Brain microvascular endothelial cell (primary cell): ENCODE measurements at regions not wholly inside any gene's neighbourhood (a gene's known extent, or its start where the extent isn't known, plus 50 kb on each side); places are given as distances from the start of the nearest gene placed in this dataset.
"Not testable (repeated sequence)": the region's sequence is repeated elsewhere in the genome, so short reads cannot be mapped to it uniquely, and the experiment has no call there.

Experiments used
- DNase-seq: peaks from one replicate; pipeline ENCODE4 v3.0.0-alpha.2; 2020
- H3K27ac ChIP-seq: fragments of 250-450 bp; sonication (Bioruptor Pico); 2 replicates; pipeline ENCODE4 v1.5.1; 2020; ENCODE audit warnings: mild to moderate bottlenecking, moderate library complexity
- H3K27me3 ChIP-seq: fragments of 250-450 bp; sonication (Bioruptor Pico); replicated peaks from 2 replicates; pipeline ENCODE4 v1.5.1; 2020; ENCODE audit warnings: mild to moderate bottlenecking
- H3K36me3 ChIP-seq: fragments of 250-450 bp; sonication (Bioruptor Pico); replicated peaks from 2 replicates; pipeline ENCODE4 v1.5.1; 2020; ENCODE audit warnings: mild to moderate bottlenecking
- H3K4me3 ChIP-seq: 2 replicates; pipeline ENCODE4 v1.5.1; 2011; ENCODE audit warnings: low read depth, mild to moderate bottlenecking, control low read depth, low read length, moderate library complexity
- in situ Hi-C: cut with HindIII; loops from 2 replicates; pipeline ENCODE4 v1.10.0; 2017; ENCODE audit warnings: low sequenced_read_pairs, low pct_ligation_motif_present
- TF ChIP-seq, protein P1 (sequence below): IDR thresholded peaks from 2 replicates; pipeline ENCODE4 v1.5.1; 2011; ENCODE audit warnings: low read depth, mild to moderate bottlenecking, moderate library complexity, low read length, control low read depth, inconsistent platforms; ENCODE audit errors: missing control alignments

GRCh38 chr15:95635666-95636065 lies 694.8 kb upstream of the NR2F2 start:
- H3K36me3 ChIP-seq: no peaks in the 10 kb centered on the region
- TF ChIP-seq, protein P1, sequence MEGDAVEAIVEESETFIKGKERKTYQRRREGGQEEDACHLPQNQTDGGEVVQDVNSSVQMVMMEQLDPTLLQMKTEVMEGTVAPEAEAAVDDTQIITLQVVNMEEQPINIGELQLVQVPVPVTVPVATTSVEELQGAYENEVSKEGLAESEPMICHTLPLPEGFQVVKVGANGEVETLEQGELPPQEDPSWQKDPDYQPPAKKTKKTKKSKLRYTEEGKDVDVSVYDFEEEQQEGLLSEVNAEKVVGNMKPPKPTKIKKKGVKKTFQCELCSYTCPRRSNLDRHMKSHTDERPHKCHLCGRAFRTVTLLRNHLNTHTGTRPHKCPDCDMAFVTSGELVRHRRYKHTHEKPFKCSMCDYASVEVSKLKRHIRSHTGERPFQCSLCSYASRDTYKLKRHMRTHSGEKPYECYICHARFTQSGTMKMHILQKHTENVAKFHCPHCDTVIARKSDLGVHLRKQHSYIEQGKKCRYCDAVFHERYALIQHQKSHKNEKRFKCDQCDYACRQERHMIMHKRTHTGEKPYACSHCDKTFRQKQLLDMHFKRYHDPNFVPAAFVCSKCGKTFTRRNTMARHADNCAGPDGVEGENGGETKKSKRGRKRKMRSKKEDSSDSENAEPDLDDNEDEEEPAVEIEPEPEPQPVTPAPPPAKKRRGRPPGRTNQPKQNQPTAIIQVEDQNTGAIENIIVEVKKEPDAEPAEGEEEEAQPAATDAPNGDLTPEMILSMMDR: no peak
- no peaks in the 10 kb centered on the region for H3K27me3 ChIP-seq
- in situ Hi-C loops: no loop called here
- H3K27ac ChIP-seq: no peak overlapping the region
- DNase-seq: no peak
- no peak overlapping the region for H3K4me3 ChIP-seq

DNA sequence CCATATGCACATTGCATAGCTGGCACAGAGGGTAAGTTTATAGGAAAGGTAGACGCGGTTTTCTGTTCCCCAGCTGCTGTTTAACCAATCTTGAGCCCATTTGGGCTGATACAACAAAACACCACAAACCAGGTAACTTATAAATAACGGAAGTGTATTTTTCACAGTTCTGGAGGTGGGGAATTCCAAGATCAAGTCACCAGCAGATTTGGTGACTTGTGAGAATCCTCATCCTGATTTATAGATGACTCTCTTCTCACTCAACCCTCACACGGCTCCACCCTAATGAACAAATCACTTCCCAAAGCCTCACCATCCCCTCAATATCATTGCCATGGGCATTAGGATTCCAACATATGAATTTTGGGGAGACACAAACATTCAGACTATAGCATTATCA lies 694.4 kb upstream of the NR2F2 start:
- H3K27me3 ChIP-seq: no peaks in the 10 kb centered on the region
- in situ Hi-C loops: no loop called here
- H3K4me3 ChIP-seq: no peak overlapping the region
- no peak overlapping the region for H3K27ac ChIP-seq
- H3K36me3 ChIP-seq: no peaks in the 10 kb centered on the region
- TF ChIP-seq, protein P1: no peak
- no peak for DNase-seq

- H3K27me3 ChIP-seq, H3K27ac ChIP-seq, H3K4me3 ChIP-seq, DNase-seq, in situ Hi-C loops, H3K36me3 ChIP-seq: not testable (repeated sequence)
Observed at GRCh38 chr15:95637234-95637633, 693.3 kb upstream of the NR2F2 start.

GRCh38 chr15:95639208-95639607 lies 691.3 kb upstream of the NR2F2 start:
- Histone ChIP-seq H3K36me3 (no peaks in the 10 kb centered on the region), H3K4me3 (no peak overlapping the region), H3K27ac (no peak overlapping the region), H3K27me3 (no peaks in the 10 kb centered on the region)
- DNase-seq: no peak
- TF ChIP-seq, protein P1: no peak
- in situ Hi-C loops: no loop called here

DNA sequence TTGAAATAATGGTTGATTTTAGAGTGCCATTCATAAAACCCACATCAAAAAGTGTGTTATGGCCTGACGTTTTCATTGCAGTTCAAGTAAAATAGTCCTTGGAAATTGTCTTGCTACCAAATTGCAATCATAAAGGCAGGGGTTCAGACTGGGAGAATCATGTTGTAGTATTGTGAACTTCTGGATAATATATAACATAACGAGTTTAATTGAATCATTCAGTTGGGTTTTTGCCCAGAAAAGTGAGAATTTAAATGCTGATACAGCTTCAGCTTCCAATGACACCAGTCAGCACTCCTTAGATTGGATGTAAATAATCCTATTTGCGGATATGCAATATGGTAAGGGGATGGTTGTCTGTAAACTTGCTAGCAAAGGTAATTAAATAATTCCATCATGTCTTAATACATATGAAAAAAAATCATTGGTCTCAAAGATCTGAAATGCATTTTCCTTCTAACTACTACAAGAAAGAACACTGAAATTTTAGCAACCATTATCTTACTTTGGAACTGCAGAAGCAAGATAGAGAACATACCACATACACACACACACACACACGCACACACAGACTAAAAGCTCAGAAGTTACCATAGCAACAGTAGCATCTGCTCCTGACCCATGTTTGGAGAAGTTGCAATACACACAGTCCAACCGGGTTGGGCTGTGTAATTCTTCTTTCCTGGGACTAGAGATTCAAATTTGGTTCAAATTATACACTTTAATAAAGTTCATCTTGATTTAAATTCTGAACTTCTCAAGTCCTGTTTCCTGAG lies 686.2 kb upstream of the NR2F2 start:
- TF ChIP-seq, protein P1: no peak
- Histone ChIP-seq H3K4me3 (no peak overlapping the region), H3K27ac (no peak overlapping the region), H3K36me3 (no peaks in the 10 kb centered on the region), H3K27me3 (no peaks in the 10 kb centered on the region)
- in situ Hi-C loops: no loop called here
- DNase-seq: no peak

GRCh38 chr15:95645791-95646338 lies 684.6 kb upstream of the NR2F2 start:
- DNase-seq: no peak
- H3K27me3 ChIP-seq: no peaks in the 10 kb centered on the region
- H3K4me3 ChIP-seq: no peak overlapping the region
- no peak overlapping the region for H3K27ac ChIP-seq
- in situ Hi-C loops: no loop called here
- TF ChIP-seq, protein P1: no peak
- H3K36me3 ChIP-seq: no peaks in the 10 kb centered on the region
